ENCODE measurements at regions not wholly inside any gene's neighbourhood (a gene's known extent, or its start where the extent isn't known, plus 50 kb on each side); places are given as distances from the start of the nearest gene placed in this dataset.

DNA sequence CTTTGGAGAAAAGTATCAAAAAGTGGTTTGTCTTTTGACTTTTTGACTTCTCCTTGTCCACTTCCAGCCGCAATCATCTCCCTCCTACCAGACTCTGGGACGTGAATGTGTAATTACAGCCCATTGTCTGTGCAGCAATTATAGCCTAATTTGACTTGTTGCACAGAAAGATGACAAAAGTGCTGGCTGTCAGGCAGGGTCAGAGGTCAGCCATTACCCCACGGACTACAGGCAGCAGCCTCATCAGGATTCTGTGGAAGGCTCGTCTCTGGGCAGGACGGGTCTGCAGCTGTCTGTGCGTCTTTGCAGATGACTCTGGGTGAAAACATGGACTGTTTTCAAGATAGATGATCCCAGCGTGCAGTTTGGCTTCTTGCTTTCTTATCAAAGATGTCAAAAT is 102.2 kb upstream of the EDNRB start:
- TF ChIP-seq, protein P1, sequence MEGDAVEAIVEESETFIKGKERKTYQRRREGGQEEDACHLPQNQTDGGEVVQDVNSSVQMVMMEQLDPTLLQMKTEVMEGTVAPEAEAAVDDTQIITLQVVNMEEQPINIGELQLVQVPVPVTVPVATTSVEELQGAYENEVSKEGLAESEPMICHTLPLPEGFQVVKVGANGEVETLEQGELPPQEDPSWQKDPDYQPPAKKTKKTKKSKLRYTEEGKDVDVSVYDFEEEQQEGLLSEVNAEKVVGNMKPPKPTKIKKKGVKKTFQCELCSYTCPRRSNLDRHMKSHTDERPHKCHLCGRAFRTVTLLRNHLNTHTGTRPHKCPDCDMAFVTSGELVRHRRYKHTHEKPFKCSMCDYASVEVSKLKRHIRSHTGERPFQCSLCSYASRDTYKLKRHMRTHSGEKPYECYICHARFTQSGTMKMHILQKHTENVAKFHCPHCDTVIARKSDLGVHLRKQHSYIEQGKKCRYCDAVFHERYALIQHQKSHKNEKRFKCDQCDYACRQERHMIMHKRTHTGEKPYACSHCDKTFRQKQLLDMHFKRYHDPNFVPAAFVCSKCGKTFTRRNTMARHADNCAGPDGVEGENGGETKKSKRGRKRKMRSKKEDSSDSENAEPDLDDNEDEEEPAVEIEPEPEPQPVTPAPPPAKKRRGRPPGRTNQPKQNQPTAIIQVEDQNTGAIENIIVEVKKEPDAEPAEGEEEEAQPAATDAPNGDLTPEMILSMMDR (IDR thresholded peaks at IDR 0.05), result no peak
- no peak for TF ChIP-seq POLR2A (IDR thresholded peaks at IDR 0.05)
